ENCODE measurements at regions not wholly inside any gene's neighbourhood (a gene's known extent, or its start where the extent isn't known, plus 50 kb on each side); places are given as distances from the start of the nearest gene placed in this dataset.

DNA sequence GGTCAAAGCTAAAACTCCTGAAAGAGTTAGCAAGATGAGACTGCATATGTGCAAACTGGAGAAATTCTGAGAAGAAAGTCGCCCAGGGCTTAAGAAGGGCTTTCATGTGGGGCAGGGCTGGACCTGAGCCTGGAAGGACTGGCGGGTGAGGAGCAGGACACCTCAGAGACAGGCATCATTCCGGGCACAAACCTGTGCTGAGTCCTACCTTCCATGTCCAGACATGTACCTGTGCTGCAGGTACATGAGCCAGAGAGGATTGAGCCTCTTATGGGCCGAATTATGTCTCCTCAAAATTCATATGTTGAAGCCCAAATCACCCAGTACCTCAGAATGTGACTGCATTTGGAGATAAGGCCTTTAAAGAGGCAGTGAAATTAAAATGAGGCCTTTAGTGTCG, 171.0 kb downstream of the QRSL1 start:
- no peak for TF ChIP-seq POLR2A (IDR thresholded peaks at IDR 0.05)
- no peak for TF ChIP-seq CTCF (IDR thresholded peaks at IDR 0.05)

All from testis (tissue), 2 donors.